ENCODE measurements at regions not wholly inside any gene's neighbourhood (a gene's known extent, or its start where the extent isn't known, plus 50 kb on each side); places are given as distances from the start of the nearest gene placed in this dataset.
"Not testable (repeated sequence)": the region's sequence is repeated elsewhere in the genome, so short reads cannot be mapped to it uniquely, and the experiment has no call there.

GRCh38 chr20:1845163-1845523 lies 50.1 kb upstream of the SIRPA start:
- 76 to 91% methylated on average over 1 of the region's 1 CpG for WGBS, 2 experiments
- Histone ChIP-seq H3K27me3 (ENCODE audit: control insufficient read depth, insufficient read depth, low read length, poor library complexity, severe bottlenecking) (no peaks in the 10 kb centered on the region), H3K4me3 (ENCODE audit: insufficient read depth, low read depth, low read length) (no peak overlapping the region), H3K9me3 (ENCODE audit: control insufficient read depth, low read length) (no peaks in the 10 kb centered on the region), H3K4me1 (ENCODE audit: control insufficient read depth, insufficient read depth, low read length) (no peaks in the 10 kb centered on the region), H3K27ac (ENCODE audit: insufficient read depth, low read depth, low read length, poor library complexity, severe bottlenecking) (no peak overlapping the region), H3K36me3 (ENCODE audit: control insufficient read depth, insufficient read depth, low read length) (no peaks in the 10 kb centered on the region)

GRCh38 chr20:1844325-1845162 lies 50.7 kb upstream of the SIRPA start:
- no peaks in the 10 kb centered on the region for H3K36me3 ChIP-seq (ENCODE audit: control insufficient read depth, insufficient read depth, low read length)
- WGBS, 2 experiments: 80 to 84% methylated on average over 10 of the region's 10 CpGs
- H3K9me3 ChIP-seq (ENCODE audit: control insufficient read depth, low read length): no peaks in the 10 kb centered on the region
- no peaks in the 10 kb centered on the region for H3K4me1 ChIP-seq (ENCODE audit: control insufficient read depth, insufficient read depth, low read length)
- no peak overlapping the region for H3K4me3 ChIP-seq (ENCODE audit: insufficient read depth, low read depth, low read length)
- no peak overlapping the region for H3K27ac ChIP-seq (ENCODE audit: insufficient read depth, low read depth, low read length, poor library complexity, severe bottlenecking)
- no peaks in the 10 kb centered on the region for H3K27me3 ChIP-seq (ENCODE audit: control insufficient read depth, insufficient read depth, low read length, poor library complexity, severe bottlenecking)

GRCh38 chr20:1842281-1842680 lies 52.9 kb upstream of the SIRPA start:
- no peaks in the 10 kb centered on the region for H3K27me3 ChIP-seq (ENCODE audit: control insufficient read depth, insufficient read depth, low read length, poor library complexity, severe bottlenecking)
- H3K4me3 ChIP-seq (ENCODE audit: insufficient read depth, low read depth, low read length): no peak overlapping the region
- H3K27ac ChIP-seq (ENCODE audit: insufficient read depth, low read depth, low read length, poor library complexity, severe bottlenecking): no peak overlapping the region
- H3K4me1 ChIP-seq (ENCODE audit: control insufficient read depth, insufficient read depth, low read length): peaks cover 8% of the 10 kb centered on the region
- 95% methylated on average over 6 to 7 of the region's 7 CpGs for WGBS, 2 experiments
- H3K36me3 ChIP-seq (ENCODE audit: control insufficient read depth, insufficient read depth, low read length): no peaks in the 10 kb centered on the region
- no peaks in the 10 kb centered on the region for H3K9me3 ChIP-seq (ENCODE audit: control insufficient read depth, low read length)

- H3K36me3 ChIP-seq (ENCODE audit: control insufficient read depth, insufficient read depth, low read length): no peaks in the 10 kb centered on the region
- H3K27ac ChIP-seq (ENCODE audit: insufficient read depth, low read depth, low read length, poor library complexity, severe bottlenecking): no peak overlapping the region
- WGBS, 2 experiments: 79 to 81% methylated on average over 6 of the region's 6 CpGs
- H3K27me3 ChIP-seq (ENCODE audit: control insufficient read depth, insufficient read depth, low read length, poor library complexity, severe bottlenecking): no peaks in the 10 kb centered on the region
- H3K4me1 ChIP-seq (ENCODE audit: control insufficient read depth, insufficient read depth, low read length): peaks cover 8% of the 10 kb centered on the region
- no peak overlapping the region for H3K4me3 ChIP-seq (ENCODE audit: insufficient read depth, low read depth, low read length)
- no peaks in the 10 kb centered on the region for H3K9me3 ChIP-seq (ENCODE audit: control insufficient read depth, low read length)
Measured at GRCh38 chr20:1841554-1842140, 53.6 kb upstream of the SIRPA start.

GRCh38 chr20:1840817-1841553 lies 54.2 kb upstream of the SIRPA start:
- Histone ChIP-seq H3K27me3 (ENCODE audit: control insufficient read depth, insufficient read depth, low read length, poor library complexity, severe bottlenecking) (no peaks in the 10 kb centered on the region), H3K4me3 (ENCODE audit: insufficient read depth, low read depth, low read length) (no peak overlapping the region), H3K36me3 (ENCODE audit: control insufficient read depth, insufficient read depth, low read length) (no peaks in the 10 kb centered on the region), H3K4me1 (ENCODE audit: control insufficient read depth, insufficient read depth, low read length) (peaks cover 13% of the 10 kb centered on the region), H3K27ac (ENCODE audit: insufficient read depth, low read depth, low read length, poor library complexity, severe bottlenecking) (no peak overlapping the region), H3K9me3 (ENCODE audit: control insufficient read depth, low read length) (no peaks in the 10 kb centered on the region)
- WGBS, 2 experiments: 68 to 76% methylated on average over 5 to 7 of the region's 7 CpGs

- H3K27ac ChIP-seq (ENCODE audit: insufficient read depth, low read depth, low read length, poor library complexity, severe bottlenecking): not testable (repeated sequence)
Measured at GRCh38 chr20:1839376-1840317, 55.6 kb upstream of the SIRPA start.

GRCh38 chr20:1838556-1839279 lies 56.5 kb upstream of the SIRPA start:
- H3K36me3 ChIP-seq (ENCODE audit: control insufficient read depth, insufficient read depth, low read length): no peaks in the 10 kb centered on the region
- no peak overlapping the region for H3K27ac ChIP-seq (ENCODE audit: insufficient read depth, low read depth, low read length, poor library complexity, severe bottlenecking)
- 63 to 70% methylated on average over 6 of the region's 6 CpGs for WGBS, 2 experiments
- H3K27me3 ChIP-seq (ENCODE audit: control insufficient read depth, insufficient read depth, low read length, poor library complexity, severe bottlenecking): no peaks in the 10 kb centered on the region
- peaks cover 28% of the 10 kb centered on the region for H3K4me1 ChIP-seq (ENCODE audit: control insufficient read depth, insufficient read depth, low read length)
- no peaks in the 10 kb centered on the region for H3K9me3 ChIP-seq (ENCODE audit: control insufficient read depth, low read length)
- H3K4me3 ChIP-seq (ENCODE audit: insufficient read depth, low read depth, low read length): no peak overlapping the region

More at GRCh38 chr20:1839376-1840317, 55.6 kb upstream of the SIRPA start:
- H3K4me3 ChIP-seq (ENCODE audit: insufficient read depth, low read depth, low read length); H3K36me3 ChIP-seq (ENCODE audit: control insufficient read depth, insufficient read depth, low read length); H3K9me3 ChIP-seq (ENCODE audit: control insufficient read depth, low read length); H3K27me3 ChIP-seq (ENCODE audit: control insufficient read depth, insufficient read depth, low read length, poor library complexity, severe bottlenecking): not testable (repeated sequence)
- H3K4me1 ChIP-seq (ENCODE audit: control insufficient read depth, insufficient read depth, low read length): peaks cover 26% of the 10 kb centered on the region
- WGBS, 2 experiments: 89 to 92% methylated on average over 16 to 17 of the region's 23 CpGs

- H3K9me3 ChIP-seq (ENCODE audit: control insufficient read depth, low read length): no peaks in the 10 kb centered on the region
- H3K27me3 ChIP-seq (ENCODE audit: control insufficient read depth, insufficient read depth, low read length, poor library complexity, severe bottlenecking): no peaks in the 10 kb centered on the region
- H3K36me3 ChIP-seq (ENCODE audit: control insufficient read depth, insufficient read depth, low read length): no peaks in the 10 kb centered on the region
- no peak overlapping the region for H3K4me3 ChIP-seq (ENCODE audit: insufficient read depth, low read depth, low read length)
- peaks cover 28% of the 10 kb centered on the region for H3K4me1 ChIP-seq (ENCODE audit: control insufficient read depth, insufficient read depth, low read length)
- H3K27ac ChIP-seq (ENCODE audit: insufficient read depth, low read depth, low read length, poor library complexity, severe bottlenecking): no peak overlapping the region
- 81 to 82% methylated on average over 16 of the region's 16 CpGs for WGBS, 2 experiments
Measured at GRCh38 chr20:1835186-1836035, 59.8 kb upstream of the SIRPA start.
